ENCODE measurements at regions not wholly inside any gene's neighbourhood (a gene's known extent, or its start where the extent isn't known, plus 50 kb on each side); places are given as distances from the start of the nearest gene placed in this dataset.

DNA sequence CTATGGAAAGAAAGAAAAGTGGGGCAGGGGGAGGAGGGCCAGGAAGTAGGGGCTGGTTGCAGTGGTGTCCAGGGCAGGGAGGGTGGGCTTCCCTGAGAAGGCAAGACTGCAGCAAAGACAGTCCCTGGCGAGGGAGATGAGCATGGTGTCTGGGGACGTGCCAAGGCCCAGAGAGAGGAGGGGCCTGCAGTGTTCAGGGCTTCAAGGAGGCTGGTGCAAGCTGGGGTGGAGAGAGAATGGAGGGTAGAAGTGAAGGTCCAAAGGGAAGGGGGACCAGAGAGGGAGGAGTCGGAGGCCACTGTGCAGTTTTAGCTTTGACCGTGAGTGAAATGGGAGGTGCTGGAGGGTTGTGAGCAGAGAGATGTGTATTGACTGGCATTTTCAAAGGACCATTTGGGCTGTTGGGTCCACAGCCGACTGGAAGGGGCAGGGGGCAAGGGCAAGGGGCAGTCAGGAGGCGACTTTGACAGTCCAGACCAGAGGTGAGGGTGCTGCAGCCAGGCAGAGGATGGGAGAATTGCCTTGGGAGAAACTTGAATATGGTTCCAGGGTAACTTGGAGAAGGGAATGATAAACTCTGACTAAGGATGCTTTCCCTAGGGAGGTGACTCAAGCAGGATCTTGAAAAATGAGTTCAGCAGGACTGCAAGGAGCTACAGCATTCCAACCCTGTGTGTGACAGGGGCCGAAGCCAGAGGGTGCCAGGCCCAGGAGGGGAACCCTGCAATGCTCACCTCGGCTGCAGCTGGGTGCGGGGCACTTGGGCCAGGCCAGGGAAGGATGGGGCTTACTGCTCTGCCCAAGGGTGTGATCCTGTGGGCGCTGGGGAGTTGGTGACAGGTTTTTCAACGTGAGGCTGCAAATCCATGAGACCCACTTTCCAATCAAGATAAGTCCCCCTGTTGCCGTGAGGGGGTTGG lies 177.1 kb upstream of the HAAO start:
- no peak for DNase-seq

DNA sequence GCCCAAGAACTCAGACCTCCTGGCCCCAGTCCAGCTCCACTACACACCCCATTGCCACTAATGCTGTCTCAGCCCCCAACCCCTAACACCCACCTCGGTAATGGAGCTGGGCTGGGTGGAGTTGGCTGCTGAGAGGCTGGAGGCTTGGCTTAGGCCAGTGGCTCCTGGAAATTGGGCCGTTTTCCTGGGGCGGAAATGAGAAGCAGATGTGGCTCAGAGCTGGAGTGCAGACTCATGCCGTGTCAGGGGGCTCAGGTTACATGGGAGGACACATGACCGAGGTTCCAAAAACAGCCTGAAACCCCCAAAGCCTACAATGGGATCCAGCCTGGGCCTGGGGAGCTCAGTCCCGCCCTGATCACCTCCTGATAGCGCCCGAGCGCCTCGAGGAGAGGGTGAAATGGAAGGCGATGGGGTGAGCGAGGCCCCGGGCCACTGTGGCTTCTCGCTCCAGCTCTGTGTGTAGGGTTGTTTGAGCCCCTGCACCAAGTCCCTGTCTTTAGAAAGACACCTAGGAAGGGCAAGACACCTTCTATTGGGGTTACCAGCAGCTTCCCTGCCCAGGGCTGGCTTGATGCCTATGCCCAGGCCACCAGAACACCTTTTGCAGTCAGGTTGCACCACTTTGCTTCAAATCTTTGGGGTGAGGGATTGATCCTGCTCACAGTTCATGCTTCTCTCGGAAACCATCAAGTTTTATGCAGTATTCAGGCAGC lies 175.7 kb upstream of the HAAO start:
- no peak for DNase-seq

DNA sequence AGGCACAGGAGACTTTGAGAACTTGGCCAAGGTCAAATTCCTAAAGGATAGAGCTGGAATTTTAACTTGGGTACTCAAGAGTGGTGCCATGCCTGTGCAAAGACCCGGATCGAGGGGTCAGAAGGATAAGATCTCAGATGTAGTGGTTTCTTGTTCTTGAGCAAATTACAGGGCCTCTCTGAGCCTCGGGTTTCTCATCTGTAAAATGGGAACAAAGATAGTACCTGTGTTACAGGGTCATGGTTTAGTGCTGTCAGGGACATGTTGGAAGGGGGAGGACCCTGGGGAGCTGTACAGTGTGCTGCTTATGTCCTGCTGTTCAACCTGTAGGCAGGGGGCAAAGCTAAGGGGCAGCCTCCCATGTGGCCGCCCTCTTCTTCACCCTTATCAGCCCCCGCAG lies 173.5 kb upstream of the HAAO start:
- DNase-seq, result no peak

DNA sequence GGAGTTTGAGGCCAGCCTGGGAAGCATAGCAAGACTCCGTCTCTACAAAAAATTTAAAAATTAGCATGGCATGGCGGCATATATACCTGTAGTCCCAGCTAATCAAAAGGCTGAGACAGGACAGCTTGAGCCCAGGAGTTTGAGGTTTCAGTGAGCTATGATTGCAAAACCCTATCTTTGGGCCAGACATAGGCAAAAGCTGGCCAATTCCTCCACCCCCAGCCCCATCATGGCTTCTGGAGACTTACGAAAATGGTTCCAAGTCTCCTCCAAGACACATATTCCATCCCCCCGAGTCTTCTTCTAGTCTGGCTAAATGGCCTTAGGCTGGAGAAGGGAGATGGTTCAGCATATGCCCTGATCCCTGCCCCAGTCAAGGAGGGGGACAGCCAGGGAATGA lies 172.8 kb upstream of the HAAO start:
- DNase-seq, result no peak

DNA sequence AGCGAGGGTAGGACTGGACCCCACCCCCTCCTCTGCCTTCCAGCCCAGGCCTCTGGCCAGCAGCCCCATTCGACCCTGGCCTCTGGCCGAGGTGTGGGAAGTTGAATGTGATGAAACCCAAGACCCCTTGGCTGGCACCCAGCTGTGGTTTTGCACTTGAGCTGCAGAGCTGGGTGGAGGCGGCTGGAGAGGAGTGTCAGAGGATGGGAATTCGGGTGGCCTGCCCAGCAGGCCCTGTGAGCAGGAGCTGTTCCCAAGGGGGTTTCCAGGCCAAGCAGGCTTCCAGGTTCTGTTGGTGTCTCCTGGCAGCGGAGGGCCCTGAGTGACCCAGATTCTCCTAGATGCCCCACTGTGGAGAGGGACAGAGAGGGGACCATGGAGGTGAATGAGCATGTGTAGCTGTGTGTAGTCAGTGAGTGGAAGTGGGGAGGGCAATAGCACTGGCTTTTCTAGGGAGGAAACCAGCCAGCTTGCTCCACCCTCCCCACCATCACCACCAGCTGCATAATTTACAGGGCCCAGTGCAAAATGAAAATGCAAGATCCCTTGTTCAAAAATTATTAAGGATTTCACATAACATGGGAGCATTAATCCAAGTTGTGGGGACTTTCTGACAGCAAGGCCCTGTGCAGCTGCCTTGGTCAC lies 172.2 kb upstream of the HAAO start:
- DNase-seq, result no peak

DNA sequence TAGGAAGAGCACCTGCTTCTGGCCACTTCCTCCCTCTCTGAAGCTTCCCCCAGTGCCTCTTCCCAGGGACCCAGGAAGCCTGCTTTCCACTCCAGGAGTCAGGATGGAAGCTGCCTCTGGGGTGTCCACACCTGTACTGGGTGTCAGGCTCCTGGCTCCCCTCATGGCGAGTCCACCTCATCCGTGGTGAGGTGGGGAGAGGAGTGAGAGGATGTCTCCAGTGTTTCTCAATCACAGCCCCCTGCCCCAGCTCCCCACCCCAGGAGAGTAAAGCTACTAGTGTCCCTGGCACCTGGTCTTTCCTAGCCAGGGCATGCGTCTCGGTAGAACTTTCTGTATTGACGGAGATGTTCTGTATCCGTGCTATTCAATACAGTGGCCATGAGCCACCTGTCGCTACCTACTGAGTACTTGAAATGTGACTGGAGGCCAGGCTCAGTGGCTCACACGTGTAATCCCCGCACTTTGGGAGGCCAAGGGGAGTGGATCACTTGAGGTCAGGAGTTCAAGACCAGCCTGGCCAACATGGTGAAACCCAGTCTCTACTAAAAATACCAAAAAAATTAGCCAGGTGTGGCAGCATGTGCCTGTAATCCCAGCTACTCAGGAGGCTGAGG lies 171.2 kb upstream of the HAAO start:
- DNase-seq, result no peak

DNA sequence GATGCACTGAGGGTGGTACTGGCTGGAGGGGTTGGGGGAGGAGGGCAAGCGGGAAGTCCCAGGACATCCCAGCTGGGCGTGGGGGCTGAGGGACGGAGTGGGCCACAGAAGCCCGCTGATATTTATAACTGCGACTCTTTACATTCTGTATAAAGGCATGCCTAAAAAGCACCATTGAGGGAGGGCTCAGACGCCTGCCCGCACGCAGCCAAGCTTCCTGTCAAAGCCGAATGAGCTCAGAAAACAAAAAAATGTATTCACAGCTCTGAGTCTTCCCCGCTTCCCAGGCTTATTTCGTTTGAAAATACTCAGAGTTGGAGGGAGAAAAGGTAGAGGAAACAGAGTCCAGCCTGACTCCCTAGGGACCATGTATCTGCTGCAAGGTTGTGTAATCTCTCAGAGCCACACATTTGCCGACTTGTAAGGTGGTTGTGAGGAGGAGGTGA lies 170.1 kb upstream of the HAAO start:
- no peak for DNase-seq

DNA sequence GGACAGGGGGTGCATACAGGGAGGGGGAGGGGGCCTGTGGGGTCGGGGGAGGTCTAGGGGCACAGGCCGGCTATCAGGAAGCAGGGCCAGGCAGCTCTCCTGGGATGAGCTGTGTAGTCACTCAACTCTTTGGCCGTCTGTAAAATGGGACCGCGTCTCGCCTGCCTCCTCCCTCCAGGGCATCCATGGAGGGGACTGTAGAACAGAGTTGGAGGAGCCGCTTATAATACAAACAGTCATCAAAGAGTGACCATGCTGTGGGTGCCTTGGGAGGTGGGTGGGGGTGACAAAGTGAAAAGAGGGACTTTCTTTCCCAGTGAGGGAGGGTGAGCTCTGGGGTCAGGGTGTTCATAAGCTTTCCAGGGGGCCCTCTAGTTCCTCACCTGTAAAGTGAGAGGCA lies 169.6 kb upstream of the HAAO start:
- DNase-seq, result no peak

DNA sequence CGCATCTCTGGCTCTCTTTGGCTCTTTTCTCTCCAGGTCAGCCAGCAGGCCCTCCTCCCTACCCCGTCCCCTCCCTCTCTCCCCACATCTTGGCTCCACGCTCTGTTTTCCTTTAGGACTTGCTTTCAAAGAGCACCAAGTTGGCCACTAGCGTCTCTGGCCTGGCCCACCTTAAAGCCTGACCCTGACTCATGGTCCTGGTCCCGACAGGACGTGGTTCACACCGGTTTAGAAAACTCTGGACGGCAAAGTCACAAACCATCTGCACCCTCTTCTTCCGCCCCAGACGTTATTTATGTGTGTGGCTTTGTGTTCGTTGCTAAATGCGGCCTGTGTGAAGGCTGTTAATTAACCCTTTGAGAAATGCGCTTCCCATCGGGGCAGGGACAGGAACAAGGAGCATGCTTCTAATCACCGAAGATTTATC lies 169.0 kb upstream of the HAAO start:
- no peak for DNase-seq

DNA sequence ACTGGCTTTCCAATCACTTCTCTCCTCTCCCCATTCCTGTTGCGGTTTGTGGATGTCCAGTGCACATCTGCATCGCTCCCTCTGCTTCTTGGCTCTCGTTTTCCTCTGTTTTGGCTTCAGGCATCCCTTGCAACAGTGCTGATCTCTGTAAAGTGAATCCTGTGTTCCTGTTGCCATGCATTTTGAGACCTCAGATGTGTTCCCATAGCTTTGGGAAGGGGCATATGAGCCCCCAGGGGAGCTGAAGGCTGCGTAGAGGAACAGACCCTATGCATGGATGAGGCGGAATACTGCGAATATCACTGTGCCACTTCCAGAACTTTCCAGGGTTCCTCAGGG lies 168.4 kb upstream of the HAAO start:
- DNase-seq, result no peak

DNA sequence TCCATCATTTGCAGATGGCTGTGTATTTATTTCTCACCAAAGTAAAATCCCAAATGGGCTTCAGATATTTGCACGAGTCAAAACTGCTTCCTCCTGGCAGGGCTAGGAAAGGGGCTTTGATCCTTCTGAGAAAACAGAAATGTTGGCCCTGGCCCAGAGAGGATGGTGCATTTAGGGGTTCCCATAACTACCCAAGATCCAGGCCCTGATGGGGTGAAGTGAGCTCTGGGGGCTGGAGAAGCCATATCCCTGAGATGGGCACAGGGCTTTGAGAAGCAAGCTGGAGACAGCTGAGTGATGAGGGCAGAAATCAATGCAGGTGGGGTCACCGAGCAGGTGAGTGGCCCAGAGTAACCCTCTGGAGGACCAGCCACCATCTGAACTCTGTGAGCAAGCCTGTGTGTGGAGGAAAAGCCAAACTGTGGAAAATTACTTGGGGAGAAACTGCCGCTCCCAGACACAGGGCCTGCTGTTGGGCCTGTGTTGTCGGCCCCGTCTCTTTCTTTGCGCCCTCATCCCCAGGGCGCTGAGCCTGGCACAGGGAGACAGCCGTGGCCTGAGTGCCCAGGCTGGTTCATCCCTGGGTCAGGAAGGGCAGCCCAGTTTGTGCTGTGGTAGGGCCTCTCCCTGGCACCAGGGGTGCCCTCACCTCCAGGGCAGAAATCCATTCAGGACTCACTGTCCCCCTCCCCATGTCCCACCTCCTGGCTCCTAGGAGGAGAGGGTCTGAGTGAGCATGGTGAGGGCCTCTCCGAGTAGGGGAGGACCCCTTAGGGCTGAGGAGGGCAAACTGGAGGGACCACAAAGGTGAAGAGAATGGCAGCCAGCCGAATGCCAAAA lies 167.8 kb upstream of the HAAO start:
- DNase-seq, result no peak

DNA sequence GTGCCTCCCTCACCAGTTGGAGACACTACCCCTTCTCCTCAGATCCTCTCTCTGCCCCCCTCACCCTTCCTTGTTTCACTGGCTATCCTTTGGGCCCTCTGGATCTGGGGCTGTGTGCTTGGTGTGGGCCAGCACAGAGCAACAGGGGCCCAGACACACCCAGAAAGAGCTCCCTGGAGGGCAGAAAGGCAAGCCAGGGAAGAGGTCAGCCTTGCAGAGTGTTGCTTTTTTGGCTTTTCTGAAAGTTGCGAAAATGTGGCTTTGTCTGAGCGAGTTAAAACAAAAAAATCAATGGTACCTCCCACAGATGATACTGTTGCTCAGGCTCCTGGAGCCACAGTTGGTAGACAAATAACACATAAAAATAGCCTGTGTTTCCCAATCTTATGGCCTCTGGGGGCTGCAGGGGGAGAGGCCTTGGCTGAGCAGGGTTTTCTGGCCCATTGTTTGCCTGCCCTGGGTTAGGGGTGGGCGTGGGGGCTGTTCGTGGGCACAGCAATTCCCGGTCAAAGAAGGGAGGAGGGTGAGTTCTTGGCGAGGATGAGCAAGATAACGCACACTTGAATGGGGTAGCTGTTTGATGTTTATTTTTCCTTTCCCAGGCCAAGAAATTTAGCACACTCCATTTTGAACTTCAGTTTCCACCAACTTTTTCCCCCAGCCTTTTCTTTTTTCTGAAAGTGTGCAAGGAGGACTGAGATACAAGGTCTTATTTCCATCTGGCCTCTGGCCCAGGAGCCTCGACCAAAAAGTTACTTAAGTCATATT lies 167.0 kb upstream of the HAAO start:
- DNase-seq, result no peak

DNA sequence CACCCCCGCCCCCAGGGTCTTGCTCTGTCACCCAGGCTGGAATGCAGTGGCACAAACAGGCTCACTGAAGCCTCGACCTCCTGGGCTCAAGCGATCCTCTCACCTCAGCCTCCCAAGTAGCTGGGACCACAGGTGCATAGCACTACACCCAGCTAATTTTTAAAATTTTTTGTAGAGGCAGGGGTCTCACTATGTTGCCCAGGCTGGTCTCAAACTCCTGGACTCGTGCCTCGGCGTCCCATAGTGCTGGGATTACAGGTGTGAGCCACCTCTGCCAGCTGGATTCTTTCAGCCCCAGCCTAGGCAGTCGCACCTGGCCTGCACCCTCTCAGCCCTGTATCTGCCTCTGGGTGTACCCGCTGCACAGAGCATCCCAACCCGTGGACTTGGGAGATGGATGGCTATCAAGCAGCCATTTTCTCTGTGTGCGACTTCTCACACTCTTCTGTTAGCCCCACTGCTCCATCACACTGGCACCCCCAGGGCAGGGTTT lies 166.4 kb upstream of the HAAO start:
- no peak for DNase-seq

DNA sequence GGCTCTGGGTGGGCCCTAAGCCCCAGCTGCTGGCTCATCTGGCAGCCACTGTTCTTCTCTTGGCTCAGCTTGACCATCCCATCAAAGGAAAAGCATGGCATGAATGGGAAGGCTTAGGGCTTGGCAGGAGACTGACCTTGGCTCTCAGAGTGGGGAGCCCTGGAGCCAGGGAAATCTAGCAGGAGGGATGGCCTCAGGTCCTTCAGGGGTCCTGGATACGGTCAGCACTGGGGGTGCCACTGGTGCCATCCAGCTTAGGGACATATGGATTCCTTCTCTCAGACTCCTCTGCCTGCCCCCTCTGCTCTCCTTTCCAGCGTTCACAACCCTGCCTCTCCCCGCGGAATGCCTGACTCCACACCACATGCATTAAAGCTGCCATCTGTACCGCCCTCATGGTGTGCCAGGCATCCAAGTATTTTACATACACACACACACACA lies 165.5 kb upstream of the HAAO start:
- no peak for DNase-seq

DNA sequence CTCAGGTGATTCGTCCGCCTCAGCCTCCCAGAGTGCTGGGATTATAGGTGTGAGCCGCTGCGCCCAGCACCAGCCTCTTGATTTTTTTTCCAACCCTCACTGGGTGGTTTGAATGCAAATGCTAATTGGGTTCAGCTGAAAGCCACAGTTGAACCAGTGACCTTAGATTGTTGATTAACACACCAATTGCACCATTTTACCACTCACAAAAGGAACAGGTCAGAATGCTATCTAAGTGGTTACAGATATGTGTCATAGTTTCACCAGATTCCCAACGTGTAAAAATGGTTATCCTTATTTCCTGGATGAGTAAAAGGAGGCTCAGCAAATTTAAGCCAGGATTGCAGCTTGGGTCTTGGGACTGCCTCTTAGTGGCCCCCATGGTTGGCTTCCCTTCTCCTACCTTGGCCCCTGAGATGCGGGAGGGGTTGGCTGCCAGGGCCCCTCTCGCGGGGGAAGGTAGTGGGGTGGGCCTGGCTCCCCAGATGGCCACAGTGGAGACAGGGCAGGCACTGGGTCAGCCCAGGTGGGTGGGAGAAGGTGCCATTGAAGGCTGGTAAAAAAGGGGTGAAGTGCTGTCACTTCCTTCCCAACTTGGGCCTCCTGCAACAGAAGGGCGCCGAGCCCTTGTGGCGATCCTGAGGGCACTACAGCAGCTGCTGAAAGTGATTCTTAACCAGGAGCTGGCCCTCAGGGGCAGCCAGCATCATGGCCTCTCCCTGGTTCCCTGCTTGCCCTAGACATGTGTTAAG lies 164.9 kb upstream of the HAAO start:
- no peak for DNase-seq

DNA sequence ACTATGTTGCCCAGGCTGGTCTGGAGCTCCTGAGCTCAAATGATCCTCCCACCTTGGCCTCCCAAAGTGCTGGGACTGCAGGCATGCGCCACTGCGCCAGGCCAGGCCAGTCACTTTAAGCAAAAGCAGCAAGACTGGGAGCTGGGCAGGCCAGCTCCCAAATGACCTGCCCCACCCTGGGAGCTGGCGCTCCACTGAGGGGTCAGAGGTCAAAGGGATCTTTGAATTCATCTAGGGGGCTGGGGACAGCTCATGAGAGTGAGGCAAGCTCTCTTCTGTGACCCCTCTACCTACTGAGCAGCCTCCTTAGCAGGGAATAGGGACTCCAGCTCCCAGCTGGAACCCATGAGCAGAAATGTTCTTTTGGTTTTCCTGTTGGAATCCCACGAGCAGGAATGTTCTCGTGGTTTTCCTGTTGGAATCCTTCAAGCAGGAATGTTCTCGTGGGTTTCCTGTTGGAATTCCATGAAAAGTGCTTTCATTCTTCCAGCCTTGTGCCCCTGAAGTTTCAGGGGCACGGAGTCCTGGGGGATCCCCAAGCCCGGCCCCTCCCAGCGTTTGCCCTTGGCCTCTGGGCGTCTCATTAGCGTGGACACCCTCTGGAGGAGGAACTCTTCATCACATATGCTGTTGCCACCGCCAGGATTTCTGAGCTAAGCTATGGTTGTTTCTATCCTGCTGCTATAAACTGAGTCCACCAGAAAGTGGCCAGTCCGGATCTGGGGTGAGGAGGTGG lies 162.0 kb upstream of the HAAO start:
- DNase-seq, result no peak

DNA sequence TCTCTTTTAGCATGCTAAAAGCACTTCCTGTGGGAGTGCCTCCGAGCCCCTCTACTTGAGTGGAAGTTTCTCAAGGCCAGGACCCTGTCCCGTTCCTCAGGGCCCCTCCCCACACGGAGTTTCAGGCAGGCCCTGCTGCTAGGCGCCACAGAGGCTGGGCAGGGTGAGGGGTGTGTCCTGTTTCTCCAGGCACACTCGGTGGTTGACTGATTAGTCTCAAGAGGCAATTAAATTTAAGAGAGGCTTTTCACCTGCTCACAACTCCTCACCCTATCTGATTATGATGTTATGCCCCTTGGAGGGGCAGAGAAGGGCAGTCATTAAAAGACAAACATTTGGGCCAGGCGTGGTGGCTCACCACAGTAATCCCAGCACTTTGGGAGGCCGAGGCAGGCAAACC lies 160.8 kb upstream of the HAAO start:
- DNase-seq, result no peak

DNA sequence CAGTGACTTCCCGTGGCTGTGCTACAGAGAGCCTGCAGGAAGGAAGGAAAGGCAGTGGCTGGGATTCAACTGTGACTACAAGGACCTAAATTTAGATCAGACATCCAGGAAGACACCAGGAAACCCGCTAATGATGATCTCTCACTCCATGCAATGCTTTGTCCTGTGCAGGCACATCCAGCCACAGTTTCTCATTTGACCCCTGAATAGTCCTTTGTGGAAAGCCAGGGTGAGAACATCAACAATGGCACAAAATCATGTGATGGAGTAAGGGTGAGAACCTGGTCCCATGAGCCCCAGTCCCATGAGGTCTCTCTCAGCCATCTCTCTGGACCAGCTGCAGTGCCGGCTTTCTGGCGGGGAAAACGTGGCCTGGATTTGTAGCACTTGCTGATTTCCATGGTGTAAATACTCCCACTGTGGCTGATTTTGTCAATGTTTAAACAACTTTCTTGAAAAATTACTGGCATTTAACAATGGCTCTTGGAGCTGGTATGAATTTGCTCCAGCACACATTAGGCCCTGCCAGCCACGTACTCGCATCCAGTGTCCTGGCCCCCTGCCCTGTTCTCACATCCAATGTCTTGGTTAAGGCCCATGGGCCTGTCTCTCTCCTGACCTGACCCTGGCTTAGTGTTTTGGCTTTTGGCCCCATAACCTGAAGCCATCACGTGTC lies 159.0 kb upstream of the HAAO start:
- DNase-seq, result no peak

DNA sequence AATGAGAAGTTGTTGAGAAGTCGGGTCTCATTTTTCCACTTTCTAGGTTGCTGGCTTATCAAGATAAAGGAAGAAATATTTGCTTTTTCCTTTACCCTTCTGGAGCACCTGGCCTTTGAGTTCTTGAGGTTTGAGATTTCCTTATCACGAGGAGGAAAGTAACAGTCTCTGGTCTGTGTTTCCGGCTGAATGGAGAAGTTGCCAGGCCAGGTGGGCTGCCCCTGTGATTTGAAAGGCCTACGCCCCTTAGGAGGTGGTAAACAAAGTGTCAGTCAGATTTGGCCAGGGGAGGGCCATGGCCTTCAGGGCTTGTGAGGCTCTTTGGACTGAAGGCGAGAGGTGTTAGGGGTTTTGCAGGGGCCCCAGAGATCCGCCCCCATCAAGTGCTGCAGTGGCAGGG lies 156.7 kb upstream of the HAAO start:
- DNase-seq, result no peak

All from activated T-cell treated with anti-CD3 and anti-CD28 coated beads, Interleukin-2, amount 50 U/mL, for 48 hours (primary cell).